GM11168 (cell line): ENCODE measurements at regions not wholly inside any gene's neighbourhood (a gene's known extent, or its start where the extent isn't known, plus 50 kb on each side); places are given as distances from the start of the nearest gene placed in this dataset.

ENCODE experiments used
- in situ Hi-C: fragments of 300-500 bp; cut with MboI; formaldehyde crosslinking; loops from one replicate; pipeline ENCODE4 v1.12.0; 2022; ENCODE audit warnings: low sequenced_read_pairs; ENCODE audit not compliant: unreplicated experiment

DNA sequence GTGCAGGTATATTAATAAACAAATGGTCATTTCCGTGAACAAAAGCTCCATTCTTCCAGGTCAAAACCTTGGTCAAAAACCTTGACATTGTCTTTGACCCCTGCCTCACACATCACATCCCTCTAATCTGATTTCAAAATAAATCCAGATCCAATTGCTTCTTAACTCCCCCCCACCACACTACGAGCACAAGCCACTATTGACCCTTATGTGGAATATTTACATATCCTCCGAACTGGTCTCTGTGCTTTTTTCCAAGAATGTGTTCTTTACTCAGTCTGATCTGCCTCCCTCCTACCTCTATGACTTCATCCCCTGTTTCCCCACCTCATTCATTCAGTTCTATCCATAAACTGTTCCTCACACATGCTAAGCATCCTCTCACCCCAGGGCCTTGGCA is 313.6 kb upstream of the NPVF start:
- in situ Hi-C loops: no loop called here

DNA sequence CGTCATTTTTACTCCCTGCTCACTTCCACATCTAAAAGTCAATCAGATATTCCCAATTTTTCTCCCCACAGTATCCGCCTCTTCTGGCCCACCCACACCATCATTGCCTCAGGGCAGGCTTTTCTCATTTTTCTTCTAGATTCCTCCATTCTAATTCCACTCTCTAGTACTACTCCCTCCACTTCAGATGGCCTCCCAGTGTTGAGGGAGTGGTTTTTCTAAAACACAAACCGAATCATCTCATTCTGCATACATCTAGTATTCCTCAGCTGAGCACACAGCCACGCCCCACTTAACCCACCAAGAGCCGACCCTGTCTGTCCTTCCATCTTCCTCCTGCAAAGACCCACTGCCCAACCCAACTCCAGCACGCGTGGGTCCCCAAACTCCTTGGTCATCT is 314.9 kb upstream of the NPVF start:
- in situ Hi-C loops: no loop called here

DNA sequence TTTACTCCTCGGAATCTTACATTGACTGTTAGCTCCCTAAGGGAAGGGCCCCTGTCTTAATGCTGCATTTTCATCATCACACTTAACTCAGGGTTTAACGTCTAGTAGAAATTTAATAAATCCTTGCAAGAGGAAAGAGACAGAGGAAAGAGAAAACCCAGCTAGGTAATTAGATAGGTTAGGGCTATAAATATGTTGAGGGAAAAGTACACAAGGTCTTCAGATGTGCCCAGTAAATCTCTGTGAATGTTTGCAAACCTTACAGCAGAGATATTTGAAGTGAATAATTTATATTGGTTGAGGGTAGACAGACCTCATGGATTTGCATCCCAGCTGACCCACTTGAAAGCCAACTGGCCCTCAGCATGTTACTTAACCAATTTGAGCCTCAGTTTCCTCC is 315.5 kb upstream of the NPVF start:
- in situ Hi-C loops: no loop called here

DNA sequence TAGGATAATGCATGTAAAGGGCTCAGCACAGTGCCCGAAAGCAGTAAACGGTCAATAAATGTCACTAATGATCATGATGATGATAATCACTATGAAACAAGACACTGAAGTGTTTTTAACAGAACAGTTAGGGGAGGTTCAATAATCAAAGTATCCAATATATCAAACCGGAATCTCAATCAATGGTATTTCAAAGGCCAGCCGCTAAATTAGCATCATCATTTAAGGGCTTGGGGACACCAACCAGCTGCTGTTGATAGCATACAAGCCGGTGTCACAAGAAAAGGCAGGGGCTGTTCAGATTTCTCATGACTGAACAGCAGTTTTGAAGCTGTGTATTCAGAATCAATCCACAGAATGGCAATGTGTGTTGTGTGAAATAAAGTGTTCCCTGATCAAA is 316.0 kb upstream of the NPVF start:
- in situ Hi-C loops: no loop called here

DNA sequence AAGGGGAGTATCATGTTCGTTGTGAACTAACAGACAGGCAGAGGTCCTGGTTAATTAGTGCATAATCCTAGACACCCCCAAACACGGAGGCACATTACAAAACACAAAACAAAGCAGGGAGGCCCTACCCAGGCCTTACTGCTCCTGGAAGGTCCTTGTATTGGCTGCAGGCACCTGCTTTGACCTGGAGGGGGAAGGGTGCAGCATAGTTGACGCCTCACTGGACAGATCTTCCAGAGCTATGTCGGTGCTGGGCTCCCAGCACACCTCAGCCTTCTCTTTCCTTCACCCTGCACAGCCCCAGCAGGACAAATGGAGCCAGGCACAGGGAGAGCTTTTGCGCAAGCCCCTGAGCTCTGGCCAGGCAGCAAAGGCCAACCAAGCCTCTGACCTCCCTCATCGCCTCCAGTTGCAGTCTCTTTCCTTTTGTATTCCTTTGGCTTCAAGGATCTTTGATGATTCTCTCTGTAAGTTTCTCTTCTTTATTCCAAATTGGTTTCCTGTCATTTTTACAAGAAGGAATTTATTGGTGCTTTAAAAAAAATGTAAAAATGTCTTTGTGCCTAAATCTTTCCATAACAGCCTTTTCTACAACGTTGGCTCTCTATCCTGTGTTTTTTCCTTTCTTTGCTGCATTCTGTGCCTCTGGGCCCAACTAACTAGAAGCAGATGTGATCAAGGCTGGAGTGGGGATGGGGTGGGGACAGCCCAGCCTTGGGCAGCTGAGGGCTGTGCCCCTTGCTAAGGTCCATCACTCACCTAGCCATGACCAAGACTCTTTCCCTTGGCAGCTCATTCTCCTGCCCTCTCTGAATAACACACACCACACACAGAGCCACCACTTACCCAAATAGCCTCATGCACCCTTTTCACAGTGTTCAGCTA is 317.1 kb upstream of the NPVF start:
- in situ Hi-C loops: no loop called here

DNA sequence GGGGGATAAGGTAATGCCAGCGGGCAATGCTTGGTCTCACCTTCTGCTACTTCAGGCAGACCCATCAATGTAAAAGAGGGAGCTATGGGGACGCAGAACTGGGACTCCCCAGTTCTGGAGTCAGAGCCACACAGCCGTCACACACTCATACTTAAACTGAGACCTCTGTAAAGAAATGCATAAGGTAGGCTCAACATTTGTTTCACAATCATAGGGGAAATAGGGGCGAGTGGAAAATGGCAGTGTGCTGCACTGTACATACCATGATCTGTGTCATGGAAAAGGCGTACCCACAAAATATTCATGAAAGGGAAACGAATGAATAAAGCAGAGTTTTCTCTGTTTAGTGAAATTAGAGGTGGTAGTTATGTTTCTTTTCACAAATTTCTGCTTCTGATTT is 318.0 kb upstream of the NPVF start:
- in situ Hi-C loops: no loop called here

DNA sequence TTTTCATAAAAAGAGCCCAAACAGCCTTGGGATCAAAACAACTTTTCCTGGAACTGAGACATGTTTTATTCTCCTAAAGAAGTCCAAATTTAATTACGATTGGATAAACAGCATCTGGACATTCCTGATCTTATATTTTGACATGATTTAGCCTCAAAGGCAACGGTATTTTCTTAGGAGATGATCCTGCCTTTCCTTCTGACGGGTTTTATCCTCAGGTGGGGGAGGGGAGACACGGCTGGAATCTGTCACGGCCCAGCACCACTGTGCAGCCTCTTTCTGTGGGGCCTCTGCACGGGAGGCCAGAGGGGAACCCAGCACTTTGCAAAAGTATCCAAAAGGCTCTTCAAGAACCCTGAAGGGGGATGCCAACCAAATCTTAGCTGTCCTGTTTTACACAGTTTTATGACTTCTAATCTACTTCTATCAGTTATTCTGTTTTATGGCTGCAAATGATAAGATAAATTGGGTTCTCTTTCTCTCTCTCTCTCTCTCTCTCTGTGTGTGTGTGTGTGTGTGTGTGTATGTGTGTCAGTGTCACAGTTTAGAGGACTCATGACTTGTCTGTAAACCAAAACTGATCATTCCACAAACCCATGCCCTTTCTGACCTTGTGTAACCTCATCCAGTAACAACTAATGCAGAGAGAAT is 321.1 kb upstream of the NPVF start:
- in situ Hi-C loops: no loop called here

DNA sequence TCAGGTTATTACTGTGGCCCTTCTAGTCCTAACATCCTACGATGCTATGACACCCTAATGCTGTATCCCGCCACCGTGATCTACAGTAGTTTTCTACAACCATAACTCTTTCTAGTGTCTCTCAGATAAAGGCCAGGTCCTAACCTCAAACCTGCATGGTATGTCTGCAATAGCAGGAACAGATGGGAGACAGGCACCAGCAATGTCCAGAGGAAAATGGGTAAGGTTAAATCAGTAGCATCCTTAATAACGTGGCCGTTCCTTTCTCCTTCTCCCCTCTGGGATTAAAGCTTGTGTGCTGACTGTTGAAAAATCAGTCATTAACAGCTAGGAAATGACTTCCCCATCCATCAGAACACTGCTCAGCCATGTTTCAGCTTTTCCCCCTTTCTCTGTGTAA is 321.9 kb upstream of the NPVF start:
- in situ Hi-C loops: no loop called here

DNA sequence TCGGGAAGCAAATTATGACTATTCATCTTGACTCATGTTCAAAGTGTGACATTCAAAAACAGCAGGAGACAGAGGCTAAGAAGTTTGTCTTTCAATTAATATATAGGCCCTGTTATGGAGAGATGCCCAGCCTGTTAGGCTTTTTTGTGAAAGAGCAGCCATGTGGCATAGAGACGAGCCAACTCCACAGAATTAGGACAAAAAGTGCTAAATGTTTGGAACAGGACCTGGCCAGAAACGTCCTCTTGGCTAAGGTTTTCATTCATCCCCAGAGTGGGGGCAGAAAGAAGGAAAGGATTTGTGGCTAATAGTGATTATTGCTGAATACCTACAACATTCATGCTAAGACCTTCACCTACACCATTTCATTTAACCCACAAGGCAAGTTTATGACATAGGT is 324.7 kb upstream of the NPVF start:
- in situ Hi-C loops: no loop called here

DNA sequence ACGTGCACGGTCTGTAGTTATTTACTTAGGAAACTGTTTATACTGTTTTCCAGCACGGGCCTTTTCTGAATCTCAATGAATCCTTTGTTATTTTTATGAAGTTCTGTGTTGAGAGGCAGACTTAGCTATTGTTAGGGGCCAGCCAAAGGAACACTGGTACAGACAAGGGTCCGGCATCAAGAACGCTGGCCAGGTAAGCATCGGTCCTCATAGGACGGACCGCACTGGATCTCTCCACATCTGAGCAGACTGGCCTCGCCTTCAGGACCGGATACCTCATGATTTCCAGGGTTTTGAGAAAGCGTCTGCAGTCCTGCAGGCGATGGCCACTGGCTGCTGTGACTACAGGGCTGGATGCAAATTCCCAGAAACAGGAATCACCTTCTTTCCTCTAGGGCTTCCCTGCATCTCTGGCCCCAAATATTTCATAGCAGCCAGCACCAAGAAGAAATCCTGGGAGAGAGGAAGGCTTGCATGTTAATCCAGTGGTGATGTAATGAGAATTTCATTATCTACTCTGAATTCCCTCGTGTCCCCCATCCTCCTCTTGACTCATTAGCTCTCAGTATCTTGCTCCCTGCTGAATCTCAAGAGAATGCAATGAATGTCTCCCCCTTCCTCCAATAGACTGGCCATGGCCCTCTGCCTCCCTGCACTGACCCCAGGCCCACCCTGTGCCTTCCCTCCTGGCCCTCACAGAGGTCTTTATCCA is 325.4 kb upstream of the NPVF start:
- in situ Hi-C loops: no loop called here

DNA sequence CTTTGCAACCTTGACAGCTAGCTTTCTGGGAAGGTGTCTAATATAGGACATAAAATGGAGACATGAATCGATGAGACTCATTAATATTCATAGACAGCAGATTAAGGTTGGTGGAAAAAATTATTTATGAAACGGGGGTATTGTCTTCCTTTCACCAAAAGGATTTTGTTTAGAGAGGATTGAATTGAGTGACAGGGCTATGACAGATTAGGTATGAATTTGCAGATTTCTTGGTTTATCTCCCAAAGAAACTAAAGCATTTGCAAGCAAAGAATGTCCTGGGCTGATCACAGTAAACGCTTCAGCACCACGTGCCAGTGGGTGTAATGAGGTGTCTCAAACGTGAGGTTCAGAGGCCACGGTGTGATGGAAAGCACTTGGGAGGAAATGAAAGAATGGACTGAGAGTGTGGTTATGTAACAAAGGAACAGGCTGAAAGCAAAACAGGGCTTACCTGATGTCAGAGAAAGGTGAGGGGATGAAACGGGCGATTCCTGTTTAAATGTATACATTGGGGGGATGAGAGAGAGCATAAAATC is 329.2 kb upstream of the NPVF start:
- in situ Hi-C loops: no loop called here

DNA sequence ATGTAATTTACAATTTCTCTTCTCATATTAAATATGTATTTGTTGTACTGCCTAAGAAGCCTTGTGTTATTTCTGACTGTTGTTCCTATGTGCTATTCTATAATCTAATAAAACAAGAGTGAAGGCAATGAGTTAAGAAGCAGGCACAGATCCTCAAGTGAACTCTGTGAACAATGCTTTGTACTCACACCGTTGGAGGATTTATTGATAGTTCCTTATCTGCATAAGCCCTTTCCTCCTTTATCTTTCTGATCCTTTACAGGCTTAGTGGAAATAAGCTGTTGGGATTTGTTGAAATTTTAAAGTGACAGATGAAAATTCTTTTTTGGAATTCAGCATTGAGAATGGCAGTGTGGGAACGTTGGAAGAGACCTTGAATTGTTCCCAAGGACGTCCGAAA is 329.6 kb upstream of the NPVF start:
- in situ Hi-C loops: no loop called here

DNA sequence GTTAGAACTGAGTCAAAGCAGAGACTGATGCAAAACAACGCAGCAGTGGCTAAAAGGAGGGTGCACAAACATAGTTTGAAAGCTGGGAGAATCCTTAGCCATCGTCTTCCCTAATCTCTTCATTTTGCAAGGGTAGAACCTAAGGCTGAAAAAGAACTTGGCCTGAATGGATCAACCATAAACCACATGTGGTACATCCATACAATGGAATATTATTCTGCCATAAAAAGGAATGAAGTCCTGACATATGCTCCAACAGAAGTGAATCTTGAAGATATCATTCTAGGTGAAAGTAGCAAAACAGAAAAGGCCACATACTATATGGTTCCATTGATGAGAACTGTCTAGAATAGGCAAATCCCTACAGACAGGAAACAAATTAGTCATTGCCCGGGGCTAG is 330.3 kb upstream of the NPVF start:
- in situ Hi-C loops: no loop called here

DNA sequence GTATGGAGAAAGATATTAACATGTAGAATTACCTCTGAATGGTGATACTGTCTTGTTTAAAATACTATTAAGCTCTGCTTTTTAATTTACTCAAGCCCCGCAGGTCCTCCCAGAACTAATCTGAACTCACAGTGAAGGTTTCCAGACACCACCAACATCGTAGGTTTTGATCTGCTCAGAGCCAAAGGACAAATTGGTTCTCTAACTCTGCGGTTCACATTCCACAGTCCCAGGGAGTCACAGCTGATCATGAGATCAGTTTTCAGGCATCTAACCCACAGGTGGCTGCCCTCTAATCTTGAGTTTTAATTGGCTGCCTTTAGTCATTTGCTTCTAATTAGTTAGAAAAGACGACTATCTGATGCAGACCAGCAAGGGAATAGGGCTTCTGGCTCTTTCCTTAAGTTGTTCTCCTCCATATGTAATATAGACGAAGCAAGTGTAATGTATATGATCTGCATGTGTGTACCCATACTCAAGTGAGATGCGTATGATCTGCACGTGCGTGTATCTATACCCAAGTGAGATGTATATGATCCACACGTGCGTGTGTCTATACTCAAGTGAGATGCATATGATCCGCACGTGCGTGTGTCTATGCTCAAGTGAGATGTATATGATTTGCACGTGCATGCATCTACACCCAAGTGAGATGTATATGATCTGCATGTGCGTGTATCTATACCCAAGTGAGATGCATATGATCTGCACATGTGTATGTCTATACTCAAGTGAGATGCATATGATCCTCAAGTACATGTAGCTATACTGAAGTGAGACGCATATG is 331.5 kb upstream of the NPVF start:
- in situ Hi-C loops: loop anchor here (5.0 kb wide), 1 partner anchor 292 kb away; no protein-coding TSS in a partner anchor

DNA sequence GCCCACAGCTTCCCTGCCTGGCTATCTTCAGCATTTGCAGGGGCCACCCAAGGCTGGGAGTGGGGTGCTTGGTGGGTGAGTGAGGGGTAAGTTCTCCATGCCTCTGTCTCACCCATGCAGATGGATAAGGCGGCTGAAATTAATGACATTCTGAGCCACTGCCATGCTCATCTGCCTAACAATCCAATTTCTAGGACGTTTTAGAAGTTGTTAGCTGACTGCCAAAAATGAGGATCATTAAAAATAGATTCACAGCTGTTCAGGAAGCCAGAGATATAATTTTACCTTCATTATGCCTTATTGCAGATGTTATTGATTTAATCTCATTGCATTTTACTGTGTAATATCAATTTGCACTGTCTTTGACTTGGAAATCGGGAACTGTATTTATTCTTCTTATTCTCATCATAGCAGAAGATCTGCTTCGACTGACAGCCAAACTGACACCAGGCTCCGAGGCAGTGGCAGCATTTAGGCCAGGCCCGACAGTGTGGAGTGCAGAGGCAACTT is 334.4 kb upstream of the NPVF start:
- in situ Hi-C loops: loop anchor here (5.0 kb wide), 1 partner anchor 295 kb away; no protein-coding TSS in a partner anchor

DNA sequence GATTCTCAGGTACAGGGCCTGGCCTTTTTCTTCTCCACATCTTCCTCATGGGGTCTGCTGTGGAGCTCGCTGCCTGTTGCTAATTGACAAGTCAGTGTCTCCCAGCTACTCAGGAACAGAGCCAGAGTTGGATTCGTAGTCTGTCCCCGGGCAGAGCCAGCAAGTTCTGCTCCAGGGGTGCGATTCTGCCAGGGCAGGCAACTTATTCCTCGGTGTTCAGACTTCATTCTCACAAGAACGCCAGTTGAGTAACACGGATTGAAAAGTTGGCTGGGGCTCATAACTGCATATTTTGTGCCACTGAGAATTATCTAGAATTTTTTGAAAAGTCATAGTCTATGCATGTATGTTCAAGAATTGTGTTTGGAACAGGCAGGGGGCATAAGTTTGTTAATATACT is 336.7 kb upstream of the NPVF start:
- in situ Hi-C loops: no loop called here

DNA sequence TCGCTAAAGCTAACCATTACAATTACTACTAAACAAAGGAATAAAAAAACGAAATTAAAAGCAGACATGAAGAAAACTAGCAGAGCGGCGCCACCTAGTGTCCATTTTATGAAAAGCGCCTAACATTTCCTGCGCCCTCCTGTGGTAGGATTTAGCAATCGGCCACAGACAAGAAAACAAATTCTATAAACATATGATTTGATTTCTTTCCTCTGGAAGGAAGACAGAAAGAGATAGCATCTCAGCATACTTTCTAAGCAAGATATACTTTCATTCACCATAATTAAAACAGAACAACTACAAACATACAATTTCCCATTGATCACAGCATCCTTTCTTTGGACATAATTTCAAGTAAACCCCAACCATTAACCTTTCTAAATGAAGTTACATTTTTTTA is 337.7 kb upstream of the NPVF start:
- in situ Hi-C loops: no loop called here

DNA sequence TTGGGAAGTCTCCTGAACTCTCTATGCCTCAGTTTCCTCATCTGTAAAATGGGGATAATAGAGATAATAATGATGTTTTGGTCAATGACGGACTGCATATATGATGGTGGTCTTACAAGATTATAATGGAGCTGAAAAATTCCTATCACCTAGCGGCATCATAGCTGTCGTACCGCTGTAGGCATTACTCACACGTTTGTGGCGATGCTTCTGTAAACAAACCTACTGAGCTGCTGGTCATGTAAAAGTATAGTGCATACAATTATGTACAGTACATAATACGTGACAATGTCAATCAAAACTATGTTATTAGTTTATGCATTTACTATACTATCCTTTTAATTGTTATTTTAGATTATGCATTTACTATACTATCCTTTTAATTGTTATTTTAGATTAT is 339.1 kb upstream of the NPVF start:
- in situ Hi-C loops: no loop called here

DNA sequence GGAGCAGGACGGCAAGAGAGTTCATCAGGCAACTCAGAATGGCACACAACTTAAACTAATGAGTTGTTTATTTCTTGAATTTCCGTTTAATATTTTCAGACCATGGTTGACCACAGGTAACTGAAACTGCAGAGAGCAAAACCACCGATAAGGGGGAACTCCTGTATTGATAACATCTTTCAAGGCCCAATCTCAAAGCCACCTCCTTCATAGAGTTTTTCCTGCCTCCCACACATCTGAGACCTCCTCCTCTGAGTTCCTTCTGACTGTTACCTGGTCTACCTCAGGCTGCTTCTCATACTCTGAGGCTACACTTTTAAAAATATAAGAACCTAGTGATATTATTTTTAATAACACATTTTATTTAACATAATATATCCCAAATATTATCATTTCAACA is 341.5 kb upstream of the NPVF start:
- in situ Hi-C loops: no loop called here

DNA sequence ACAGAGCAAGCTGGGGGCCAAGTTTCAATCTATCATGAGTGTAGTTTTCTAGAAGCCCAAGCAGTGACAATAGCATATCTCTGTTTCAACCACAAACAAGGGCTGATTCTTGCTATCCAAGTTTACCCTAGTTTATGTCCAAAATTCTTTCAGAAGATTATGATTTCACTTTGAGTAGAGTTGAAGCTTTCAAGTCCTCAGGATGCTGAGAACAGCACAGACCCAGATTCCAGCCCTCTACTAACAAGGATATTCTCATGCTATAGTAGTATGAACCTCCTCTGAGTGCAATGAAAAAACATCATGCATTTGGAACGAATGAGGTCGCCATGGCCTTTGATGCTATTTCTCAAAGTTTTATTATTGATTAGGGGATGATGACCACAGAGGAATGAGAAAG is 344.1 kb upstream of the NPVF start:
- in situ Hi-C loops: no loop called here
